Brain microvascular endothelial cell (primary cell): ENCODE measurements at regions not wholly inside any gene's neighbourhood (a gene's known extent, or its start where the extent isn't known, plus 50 kb on each side); places are given as distances from the start of the nearest gene placed in this dataset.

Experiments used
- DNase-seq: peaks from one replicate; pipeline ENCODE4 v3.0.0-alpha.2; 2020
- H3K27ac ChIP-seq: fragments of 250-450 bp; sonication (Bioruptor Pico); 2 replicates; pipeline ENCODE4 v1.5.1; 2020; ENCODE audit warnings: mild to moderate bottlenecking, moderate library complexity
- H3K27me3 ChIP-seq: fragments of 250-450 bp; sonication (Bioruptor Pico); replicated peaks from 2 replicates; pipeline ENCODE4 v1.5.1; 2020; ENCODE audit warnings: mild to moderate bottlenecking
- H3K36me3 ChIP-seq: fragments of 250-450 bp; sonication (Bioruptor Pico); replicated peaks from 2 replicates; pipeline ENCODE4 v1.5.1; 2020; ENCODE audit warnings: mild to moderate bottlenecking
- H3K4me3 ChIP-seq: 2 replicates; pipeline ENCODE4 v1.5.1; 2011; ENCODE audit warnings: low read depth, mild to moderate bottlenecking, control low read depth, low read length, moderate library complexity
- CTCF ChIP-seq: IDR thresholded peaks from 2 replicates; pipeline ENCODE4 v1.5.1; 2011; ENCODE audit warnings: low read depth, mild to moderate bottlenecking, moderate library complexity, low read length, control low read depth, inconsistent platforms; ENCODE audit errors: missing control alignments
- in situ Hi-C: cut with HindIII; loops from 2 replicates; pipeline ENCODE4 v1.10.0; 2017; ENCODE audit warnings: low sequenced_read_pairs, low pct_ligation_motif_present

GRCh38 chr1:106998431-106999002, 58.0 kb upstream of the PRMT6 start:
- H3K27me3 ChIP-seq, result no peaks in the 10 kb centered on the region
- no peak for TF ChIP-seq CTCF
- H3K27ac ChIP-seq, result no peak overlapping the region
- no peak overlapping the region for H3K4me3 ChIP-seq
- in situ Hi-C loops, result no loop called here
- H3K36me3 ChIP-seq, result no peaks in the 10 kb centered on the region
- no peak for DNase-seq

- no peak overlapping the region for H3K27ac ChIP-seq
- TF ChIP-seq CTCF, result no peak
- H3K27me3 ChIP-seq, result no peaks in the 10 kb centered on the region
- H3K4me3 ChIP-seq, result no peak overlapping the region
- H3K36me3 ChIP-seq, result no peaks in the 10 kb centered on the region
- DNase-seq, result no peak
- in situ Hi-C loops, result no loop called here
Observed at GRCh38 chr1:107000902-107001301, 55.6 kb upstream of the PRMT6 start.

- in situ Hi-C loops, result no loop called here
- no peak for TF ChIP-seq CTCF
- H3K4me3 ChIP-seq, result no peak overlapping the region
- no peak overlapping the region for H3K27ac ChIP-seq
- DNase-seq, result no peak
- no peaks in the 10 kb centered on the region for H3K27me3 ChIP-seq
- H3K36me3 ChIP-seq, result no peaks in the 10 kb centered on the region
Observed at GRCh38 chr1:107003972-107004371, 52.5 kb upstream of the PRMT6 start.

- no peak for TF ChIP-seq CTCF
- Histone ChIP-seq H3K36me3 (no peaks in the 10 kb centered on the region), H3K27ac (no peak overlapping the region), H3K27me3 (no peaks in the 10 kb centered on the region), H3K4me3 (no peak overlapping the region)
- DNase-seq, result no peak
- in situ Hi-C loops, result no loop called here
Observed at GRCh38 chr1:107004421-107004820, 52.1 kb upstream of the PRMT6 start.
